HG03159 (cell line): ENCODE measurements at regions not wholly inside any gene's neighbourhood (a gene's known extent, or its start where the extent isn't known, plus 50 kb on each side); places are given as distances from the start of the nearest gene placed in this dataset.

ENCODE experiments used
- ATAC-seq: cut with Tn5 transposase; IDR thresholded peaks from one replicate; pipeline ENCODE4 v1.9.1; 2021; ENCODE audit warnings: mild to moderate bottlenecking, moderate library complexity; ENCODE audit not compliant: unreplicated experiment

DNA sequence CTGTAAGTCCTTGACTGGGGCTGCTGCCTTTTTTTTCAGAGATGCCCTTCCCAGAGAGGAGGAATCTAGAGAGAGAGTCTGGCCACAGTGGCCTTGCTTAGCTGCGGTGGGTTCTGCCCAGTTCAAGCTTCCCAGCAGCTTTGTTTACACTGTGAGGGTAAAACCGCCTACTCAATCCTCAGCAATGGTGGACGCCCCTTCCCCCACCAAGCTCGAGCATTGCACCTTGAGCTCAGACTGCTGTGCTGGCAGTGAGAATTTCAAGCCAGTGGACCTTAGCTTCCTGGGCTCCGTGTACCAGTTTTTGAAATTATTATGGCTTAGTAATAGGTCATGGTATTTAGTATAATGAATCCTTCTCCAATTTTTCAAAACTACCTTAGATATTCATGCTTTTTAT, 395.4 kb downstream of the NPIPA7 start:
- ATAC-seq: no peak

DNA sequence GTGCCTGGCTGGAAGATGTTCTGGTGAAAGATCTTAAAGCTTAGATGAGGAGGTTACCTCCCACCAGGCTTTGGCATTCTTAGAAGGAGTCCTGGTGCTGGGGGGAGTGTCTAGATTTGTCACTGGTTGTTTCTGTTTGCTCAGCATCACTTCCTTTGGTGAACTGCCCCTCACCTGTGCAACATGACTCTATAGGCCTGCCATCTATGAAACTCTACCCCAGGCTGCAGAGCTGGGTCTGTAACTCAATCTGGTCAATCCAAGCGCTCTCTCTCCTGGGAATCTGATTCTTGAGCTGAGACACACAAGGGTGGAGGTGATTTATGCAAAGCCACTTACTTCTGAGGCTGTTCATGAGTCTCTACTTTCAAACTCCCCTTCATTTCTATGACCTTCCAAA, 399.4 kb downstream of the NPIPA7 start:
- no peak for ATAC-seq

DNA sequence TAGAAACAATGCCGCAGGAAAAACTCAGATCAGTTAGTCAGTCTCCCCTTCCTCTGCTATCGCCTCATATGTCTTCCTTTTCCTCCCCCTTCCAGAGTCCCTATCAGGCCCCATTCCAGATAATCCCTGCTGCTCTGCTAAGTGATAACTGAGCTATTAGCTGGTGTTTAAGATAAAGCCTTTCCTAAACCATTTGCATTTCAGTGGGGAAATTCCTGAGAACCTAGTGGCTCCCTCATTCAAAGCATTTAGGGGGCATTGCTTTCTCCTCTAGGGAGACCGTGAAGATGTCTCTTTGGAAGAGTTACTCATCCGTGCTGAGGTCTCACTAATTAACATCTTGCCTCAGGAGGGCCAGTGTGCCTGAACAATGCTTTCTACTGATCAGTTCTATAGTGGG, 401.6 kb downstream of the NPIPA7 start:
- no peak for ATAC-seq

DNA sequence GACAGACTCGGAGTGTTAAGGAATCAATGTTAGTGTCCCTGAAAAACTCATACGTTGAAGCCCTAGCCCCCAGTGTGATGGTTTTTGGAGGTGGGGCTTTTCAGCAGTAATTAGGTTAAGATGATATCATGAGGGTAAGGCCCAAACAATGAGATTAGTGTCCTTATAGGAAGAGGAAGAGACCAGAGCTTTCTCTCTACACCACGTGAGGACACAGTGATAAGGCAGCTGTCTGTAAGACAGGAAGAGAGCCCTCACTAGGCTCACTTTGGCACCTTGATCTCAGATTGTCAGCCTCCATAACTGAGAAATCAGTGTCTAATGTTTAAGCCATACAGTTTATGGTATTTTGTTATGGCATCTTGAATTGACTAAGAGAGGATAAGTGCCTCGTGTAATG, 403.2 kb downstream of the NPIPA7 start:
- ATAC-seq: no peak

DNA sequence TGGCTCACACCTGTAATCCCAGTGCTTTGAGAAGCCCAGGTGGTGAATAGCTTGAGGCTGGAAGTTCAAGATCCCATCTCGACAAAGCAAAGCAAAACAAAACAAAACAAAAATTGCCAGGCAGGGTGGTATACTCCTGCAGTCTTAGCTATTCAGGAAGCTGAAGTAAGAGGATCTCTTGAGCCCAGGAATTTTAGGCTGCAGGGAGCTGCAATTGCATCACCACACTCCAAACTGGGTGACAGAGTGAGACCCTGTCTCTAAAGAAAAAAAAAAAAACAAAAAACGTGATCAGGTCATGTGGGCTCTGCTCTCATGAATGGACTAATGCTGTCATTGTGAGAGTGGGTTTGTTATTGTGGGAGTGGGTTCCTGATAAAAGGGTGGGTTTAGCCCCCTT, 409.1 kb downstream of the NPIPA7 start:
- no peak for ATAC-seq

DNA sequence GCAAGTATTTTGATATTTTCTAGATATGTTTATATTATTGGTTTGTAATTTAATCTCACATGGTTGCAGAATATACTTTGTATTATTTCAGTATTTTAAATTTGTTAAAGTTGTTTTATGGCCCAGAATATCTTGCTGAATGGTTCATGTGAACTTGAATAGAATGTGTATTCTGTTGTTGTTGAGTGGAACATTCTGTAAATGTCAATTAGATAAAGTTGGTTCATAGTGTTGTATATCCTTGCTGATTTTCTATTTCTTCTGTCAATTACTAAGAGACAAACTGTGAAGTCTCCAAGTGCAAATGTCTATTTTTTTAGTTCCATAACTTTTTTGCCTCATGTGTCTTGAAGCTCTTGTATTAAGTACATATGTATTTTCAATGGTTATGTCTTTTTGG, 411.7 kb downstream of the NPIPA7 start:
- ATAC-seq: no peak

DNA sequence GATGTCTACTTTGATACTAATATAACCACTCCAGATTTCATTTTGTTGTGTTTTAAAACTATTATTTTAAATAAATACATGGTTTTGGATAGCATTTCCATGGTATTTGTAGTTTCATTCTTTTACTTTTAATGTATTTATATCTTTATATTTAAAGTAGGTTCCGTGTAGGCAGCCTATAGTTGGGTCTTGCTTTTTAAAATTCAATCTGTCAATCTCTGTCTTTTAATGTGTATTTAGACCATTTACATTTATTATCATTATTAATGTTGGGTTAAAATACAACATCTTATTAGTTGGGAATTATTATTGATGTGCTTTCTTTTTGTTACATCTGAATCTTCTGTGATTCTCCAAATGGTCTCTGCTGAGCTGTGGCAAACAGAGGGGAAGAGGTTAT, 412.1 kb downstream of the NPIPA7 start:
- ATAC-seq: no peak

DNA sequence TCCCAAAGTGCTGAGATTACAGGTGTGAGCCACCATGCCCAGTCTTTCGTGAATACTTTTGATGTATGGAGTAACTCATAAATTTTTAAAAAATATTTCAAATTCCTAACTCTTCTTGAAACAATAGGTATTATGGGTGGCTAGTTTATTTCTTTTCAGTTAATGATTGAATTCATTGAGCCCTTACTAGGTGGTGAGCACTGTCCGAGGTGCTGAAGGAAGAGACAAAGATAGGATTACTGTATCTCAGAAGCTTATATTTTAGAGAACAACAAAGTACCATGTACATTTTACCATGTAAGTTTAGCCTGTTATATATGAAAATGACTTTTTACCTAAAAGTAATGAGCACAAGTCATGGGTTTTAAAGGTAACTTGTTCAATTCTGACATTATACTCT, 418.3 kb downstream of the NPIPA7 start:
- no peak for ATAC-seq

DNA sequence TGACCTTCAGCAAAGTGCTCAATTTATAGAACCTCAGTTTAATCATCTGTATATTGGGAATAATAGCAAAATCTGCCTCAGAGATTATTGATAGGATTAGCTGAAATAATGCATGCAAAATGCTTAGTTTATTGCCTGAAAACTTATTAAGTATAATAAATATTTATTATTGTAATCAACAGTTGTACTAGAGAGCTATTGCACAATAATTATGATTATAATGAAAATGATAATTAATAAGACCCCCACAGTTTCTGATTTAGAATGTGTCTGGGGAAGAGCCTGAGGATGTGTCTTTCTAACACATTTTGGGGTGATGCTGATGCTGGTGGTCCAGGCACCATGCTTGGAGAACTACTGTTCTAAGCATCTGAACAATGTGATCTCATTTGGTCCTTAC, 419.6 kb downstream of the NPIPA7 start:
- no peak for ATAC-seq

DNA sequence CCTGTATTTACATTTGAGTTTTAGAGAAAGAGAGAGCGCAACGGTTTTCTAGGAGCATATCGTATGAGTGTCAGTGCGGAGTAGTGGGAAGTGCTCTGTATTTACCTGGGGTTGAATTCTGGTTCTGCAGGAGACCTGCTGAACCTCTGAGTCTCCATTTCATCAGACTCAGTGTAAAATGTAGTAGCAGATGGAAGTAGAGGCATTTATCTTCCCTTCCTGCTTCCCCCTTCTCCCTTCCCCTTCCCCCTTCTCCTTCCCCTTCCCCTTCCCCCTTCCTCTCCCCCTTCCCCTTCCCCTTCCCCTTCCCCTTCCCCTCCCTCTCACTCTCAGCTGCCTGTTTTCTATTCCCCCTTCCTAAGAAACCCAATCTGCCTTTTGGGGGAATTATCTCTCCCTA, 426.9 kb downstream of the NPIPA7 start:
- ATAC-seq: no peak

DNA sequence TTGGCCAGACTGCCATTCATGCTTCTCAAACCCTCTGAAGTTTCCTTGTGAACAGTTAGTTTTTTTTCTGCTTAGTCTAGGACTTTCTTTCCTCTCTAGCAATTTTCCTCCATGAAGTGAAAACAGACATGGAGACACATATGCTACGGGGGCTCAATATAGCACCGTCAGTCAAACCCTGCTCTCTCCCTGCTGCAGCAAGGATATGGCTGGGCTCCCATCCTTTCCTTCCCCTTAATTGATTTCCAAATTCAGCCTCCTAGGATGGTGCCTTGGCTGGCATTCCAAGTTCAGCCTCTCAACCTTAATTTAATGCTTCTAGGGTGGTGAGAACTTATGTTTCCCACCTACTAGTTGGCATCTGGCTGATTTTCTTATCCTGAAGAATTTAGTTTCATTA, 436.7 kb downstream of the NPIPA7 start:
- no peak for ATAC-seq

DNA sequence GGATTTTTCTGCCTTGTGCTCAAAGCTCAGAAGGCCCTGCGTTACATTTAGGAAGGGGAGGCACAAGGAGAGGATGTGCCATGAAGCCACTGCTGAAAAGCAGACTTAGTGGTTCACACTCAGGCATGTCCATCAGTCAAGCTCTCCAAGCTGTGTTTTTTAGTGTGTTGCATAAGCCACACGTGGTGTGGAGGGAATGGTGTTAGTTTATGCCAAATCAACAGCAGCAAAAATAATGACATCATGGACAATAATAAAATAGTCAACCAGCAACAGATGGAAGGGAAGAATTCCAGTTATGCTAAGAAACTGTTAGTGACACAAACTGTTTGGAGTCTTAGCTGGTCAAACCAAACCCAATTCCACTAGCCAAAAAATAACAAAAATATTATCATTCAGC, 438.3 kb downstream of the NPIPA7 start:
- ATAC-seq: no peak

DNA sequence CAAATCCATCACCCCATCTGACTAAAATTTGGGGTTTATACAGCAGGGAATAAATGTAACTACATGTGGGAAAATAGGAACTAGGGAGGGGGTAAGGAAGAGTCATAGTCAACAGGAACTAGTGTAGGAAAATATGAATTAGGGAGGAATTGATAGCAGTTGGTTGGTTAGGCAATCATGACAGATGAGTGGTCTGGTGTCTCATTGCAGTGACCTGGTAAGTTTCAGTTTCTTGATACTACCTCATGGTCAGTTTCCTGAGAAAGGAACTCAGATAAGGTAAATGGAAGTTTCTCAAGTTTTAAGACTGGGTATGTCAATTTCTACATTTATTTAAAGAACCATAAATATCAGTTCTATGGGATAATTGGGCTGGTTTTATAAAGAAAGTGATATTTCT, 442.3 kb downstream of the NPIPA7 start:
- no peak for ATAC-seq

DNA sequence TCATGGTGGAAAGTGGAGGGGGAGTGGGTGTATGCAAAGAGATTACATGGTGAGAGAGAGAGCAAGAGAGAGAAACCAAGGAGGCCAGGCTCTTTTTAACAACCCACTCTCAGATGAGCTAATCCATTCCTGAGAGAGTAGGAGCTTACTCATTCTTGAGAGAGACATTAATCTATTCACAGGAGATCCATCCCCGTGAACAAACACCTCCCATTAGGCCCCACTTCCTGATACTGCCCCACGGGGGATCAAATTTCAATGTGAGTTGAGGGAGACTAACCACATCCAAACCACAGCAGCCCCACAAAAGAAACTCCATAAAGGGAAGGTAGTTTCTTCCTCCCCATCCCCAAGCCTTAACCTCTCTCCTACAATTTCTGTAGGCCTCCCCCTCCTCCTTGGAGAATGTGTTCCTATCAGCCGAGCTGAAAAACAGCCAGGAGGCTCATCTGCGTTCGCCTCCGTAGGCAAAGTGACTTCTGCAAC, 450.0 kb downstream of the NPIPA7 start:
- no peak for ATAC-seq

DNA sequence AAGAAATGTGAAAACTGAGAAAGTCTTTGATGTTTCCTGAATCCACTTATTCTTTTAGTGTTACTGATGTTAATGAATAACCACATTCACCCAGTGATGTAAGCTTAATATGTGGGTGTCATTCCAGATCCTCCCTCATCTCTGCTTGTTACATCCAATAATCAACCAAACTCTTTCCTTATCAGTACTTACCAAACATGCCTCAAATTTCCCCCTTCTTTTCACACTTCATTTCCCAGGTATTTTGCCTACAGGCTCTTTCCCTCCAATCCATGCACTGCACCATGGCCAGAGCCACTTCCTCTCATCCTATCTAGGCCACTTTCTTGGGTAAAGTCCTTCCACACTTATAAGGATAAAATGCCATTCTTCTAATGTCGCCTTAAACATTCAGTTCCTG, 451.5 kb downstream of the NPIPA7 start:
- no peak for ATAC-seq

DNA sequence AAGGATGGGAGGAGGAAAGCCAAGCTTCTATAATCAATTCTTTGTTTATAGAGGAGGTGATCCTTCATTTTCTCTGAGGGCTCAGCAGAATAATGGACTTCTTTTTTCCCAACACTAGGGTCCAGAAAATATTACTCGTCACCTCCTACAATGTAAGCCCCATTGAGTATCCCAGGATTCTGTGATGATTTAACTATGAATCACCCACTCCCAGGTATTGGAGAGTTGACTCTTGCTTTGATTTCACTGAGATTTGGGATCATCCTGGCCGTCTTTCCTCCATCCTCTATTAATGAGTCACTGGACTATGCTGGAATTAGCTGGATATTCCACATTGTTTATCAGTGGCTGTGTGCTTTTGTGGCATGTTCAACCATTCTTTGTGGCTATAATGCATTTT, 452.0 kb downstream of the NPIPA7 start:
- ATAC-seq: no peak

DNA sequence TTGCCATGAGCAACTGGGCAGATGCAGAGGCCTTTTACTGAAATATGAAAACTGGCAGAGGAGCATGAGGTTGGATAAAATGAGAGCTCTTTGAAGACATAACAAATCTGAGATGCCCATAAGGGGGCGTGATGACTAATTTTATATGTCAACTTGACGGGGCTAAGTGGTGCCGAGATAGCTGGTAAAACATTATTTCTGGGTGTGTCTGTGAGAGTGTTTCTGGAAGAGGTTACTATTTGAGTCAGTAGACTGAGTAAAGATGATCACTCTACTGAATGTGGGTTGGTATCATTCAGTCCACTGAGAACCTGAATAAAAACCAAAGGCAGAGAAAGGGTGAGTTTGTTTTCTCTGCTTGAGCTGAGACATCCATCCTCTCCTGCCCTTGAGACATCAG, 454.2 kb downstream of the NPIPA7 start:
- no peak for ATAC-seq

DNA sequence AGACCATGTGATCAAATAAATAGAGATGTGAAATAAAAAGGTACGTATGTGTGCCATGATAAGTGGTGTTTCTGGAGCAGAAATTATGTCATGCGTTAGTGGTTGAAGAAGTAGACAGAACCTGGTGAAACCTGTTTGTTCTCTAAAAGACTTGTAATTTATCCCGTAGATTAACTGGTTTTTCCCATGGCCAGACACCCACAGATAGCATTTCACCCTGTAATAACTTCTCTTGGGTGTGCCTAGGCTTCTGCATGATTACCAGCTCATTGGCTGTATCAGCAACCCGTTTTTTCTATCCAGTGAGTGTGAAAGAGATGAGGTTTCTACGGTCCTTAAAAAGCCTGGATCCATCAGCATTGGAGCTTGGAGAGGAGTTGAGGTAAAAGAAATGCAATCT, 471.3 kb downstream of the NPIPA7 start:
- no peak for ATAC-seq

DNA sequence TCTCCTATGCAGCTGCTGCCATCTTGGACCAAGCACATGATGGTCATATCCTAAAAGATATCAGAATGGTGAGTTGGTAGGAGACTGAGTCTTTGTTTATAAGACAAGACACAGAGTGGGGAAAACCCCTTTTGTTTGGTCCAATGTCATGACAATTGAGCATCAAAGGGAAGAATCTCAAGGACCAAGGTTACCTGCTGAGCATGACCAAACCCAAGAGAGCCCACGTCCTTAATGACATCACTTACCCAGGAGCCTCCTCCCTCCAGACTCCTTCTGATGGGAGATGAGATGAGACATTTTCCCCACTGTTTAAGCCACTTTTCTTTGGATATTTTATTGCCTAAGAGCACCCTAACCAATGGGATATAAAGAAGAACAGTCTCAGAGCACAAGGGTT, 478.1 kb downstream of the NPIPA7 start:
- no peak for ATAC-seq

DNA sequence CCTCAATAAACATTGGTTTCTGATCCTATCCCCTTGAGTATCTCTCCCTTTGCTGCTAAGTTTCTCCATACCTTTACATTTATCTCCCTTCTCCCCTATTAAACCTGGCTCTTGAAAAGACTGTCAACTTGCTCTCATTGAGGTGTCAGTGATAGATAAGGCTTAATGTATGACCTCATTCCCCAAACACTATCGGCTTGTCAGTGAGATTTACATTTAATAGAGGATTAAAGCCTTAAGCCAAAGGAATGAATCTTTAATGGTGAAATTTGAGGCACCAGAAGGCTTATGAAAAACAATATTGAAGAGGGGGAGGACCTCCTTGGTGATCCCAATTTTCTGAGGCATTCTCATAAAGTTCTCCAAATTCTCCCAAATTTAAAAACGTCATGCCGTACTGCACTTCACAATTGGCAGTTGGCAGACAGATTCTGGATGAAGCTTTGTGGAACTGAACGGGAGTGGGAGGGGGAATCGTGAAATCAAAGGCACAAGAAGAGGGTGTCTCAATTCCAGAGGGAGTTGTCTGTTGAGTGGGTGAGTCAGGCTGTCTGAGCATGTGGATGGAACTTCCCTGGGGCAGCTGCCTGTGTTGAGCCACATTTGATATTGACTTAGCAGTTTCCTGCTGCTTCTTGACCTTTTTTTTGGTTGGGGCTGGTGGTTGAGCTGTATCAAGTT, 478.8 kb downstream of the NPIPA7 start:
- ATAC-seq: no peak

DNA sequence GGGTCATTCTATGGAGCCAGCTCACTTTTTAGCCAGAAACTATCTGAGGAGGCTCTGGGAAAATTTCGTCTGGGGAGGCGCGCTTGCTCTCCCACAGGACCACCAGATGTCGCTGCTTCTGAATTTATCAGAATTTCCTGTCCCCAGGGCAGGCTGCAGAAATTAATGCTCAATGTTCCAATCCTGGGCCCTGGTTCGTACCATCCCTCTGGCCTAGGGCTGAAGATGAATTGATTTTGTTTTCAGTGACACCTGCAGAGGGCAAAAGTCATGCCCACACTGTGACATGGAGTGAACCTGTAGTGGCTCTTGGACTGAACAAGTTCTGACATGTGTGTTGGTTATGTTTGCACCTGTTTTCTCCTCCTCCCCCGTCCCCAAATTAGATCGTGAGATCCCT, 482.6 kb downstream of the NPIPA7 start:
- ATAC-seq: no peak

DNA sequence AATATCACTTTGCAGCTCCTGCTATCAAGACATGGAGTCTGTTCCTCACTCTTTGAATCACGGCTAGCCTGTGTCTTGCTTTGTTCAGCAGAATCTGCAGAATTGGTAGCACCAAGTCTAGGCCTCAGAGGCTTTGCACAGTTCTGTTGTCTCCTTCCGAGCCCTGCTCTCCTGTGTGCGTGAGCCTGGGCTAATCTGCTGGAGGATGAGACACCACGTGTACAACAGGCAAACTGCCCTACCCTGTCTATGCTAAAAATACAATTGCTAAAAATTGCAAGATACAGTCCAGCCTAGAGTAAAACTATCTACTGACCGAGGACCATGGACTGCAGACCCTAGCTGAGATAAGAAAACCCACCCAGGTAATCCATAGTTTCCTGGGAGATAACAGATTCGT, 484.7 kb downstream of the NPIPA7 start:
- ATAC-seq: no peak

DNA sequence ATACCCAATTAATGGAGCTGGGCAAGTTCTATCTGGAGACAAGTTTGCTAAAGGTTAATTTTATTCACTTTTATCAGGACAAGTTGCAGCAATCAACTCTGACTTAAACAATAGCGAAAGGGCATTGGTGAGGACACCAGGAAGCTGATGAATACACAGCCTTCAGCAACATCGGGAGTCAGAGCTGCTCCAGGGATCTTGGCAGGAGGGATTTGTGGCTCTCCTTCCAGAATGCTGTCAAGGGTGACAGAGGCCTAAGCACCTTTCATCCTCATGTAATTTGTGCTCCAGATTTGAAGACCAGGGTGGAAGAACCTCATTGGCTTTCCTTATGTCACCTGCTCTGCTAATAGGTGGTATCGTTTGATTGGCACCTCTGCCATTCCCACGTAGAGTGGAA, 485.6 kb downstream of the NPIPA7 start:
- no peak for ATAC-seq
